Thyroid gland (tissue), 4 donors: ENCODE measurements at regions not wholly inside any gene's neighbourhood (a gene's known extent, or its start where the extent isn't known, plus 50 kb on each side); places are given as distances from the start of the nearest gene placed in this dataset.

ENCODE experiments used
- CTCF ChIP-seq, 6 experiments: fragments of 200-600 bp in 3 of 6; fragments of 450-650 bp in 3 of 6; sonication (generic) in 3 of 6; IDR thresholded peaks; one replicate each; pipeline ENCODE4 v1.5.1; 2016 to 2019; ENCODE audit warnings: antibody characterized with exemption in 6 of 6, mild to moderate bottlenecking in 2 of 6, inconsistent platforms in 1 of 6, moderate library complexity in 1 of 6
- POLR2A ChIP-seq, 2 donors: fragments of 450-650 bp; IDR thresholded peaks; one replicate each; pipeline ENCODE4 v1.6.1; 2017; ENCODE audit warnings: antibody characterized with exemption in 2 of 2, mild to moderate bottlenecking in 2 of 2, moderate library complexity in 1 of 2

DNA sequence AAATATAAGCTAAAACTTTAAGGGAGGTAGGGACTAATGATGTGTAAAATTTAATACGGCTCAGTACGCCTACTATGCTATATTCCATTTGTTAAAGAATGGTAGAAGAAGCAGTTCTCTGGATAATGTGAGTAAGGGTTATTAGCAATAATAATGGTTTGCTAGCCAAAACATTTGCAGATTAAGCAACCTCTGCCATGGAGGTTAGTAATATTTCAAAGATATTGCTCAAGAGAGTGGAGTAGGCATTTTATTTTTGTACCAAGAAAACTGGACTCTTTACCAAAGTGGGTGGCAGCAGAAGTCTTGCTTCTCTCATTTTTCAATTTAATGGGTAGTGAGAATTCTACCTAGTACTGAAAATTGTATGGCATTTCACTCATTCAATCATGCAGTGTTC, 158.9 kb upstream of the TMEM106B start:
- TF ChIP-seq CTCF (IDR thresholded peaks at IDR 0.05) (no peak), POLR2A (IDR thresholded peaks at IDR 0.05) (no peak)
